Osteoblast (primary cell): ENCODE measurements at regions not wholly inside any gene's neighbourhood (a gene's known extent, or its start where the extent isn't known, plus 50 kb on each side); places are given as distances from the start of the nearest gene placed in this dataset.

Experiments
- DNase-seq: peaks from one replicate; pipeline ENCODE4 v3.0.0; 2011; ENCODE audit warnings: low spot score, mixed read lengths; ENCODE audit not compliant: insufficient read length; ENCODE audit errors: missing footprints
- H2AFZ ChIP-seq: 2 replicates; pipeline ENCODE4 v1.6.0; 2011; ENCODE audit warnings: mild to moderate bottlenecking, low read length
- H3K27ac ChIP-seq: 2 replicates; pipeline ENCODE4 v1.5.1; 2011; ENCODE audit warnings: mild to moderate bottlenecking, low read depth, low read length, moderate library complexity
- H3K27me3 ChIP-seq: 2 replicates; pipeline ENCODE4 v1.6.0; 2012; ENCODE audit warnings: mild to moderate bottlenecking, control low read depth, inconsistent platforms, low read length, moderate library complexity; ENCODE audit not compliant: insufficient read depth
- H3K36me3 ChIP-seq: 2 replicates; pipeline ENCODE4 v1.5.1; 2011; ENCODE audit warnings: mild to moderate bottlenecking, low read length, control low read depth, moderate library complexity; ENCODE audit not compliant: insufficient read depth
- H3K4me1 ChIP-seq: 2 replicates; pipeline ENCODE4 v1.5.1; 2011; ENCODE audit warnings: mild to moderate bottlenecking, low read length, control low read depth, moderate library complexity; ENCODE audit not compliant: insufficient read depth
- H3K4me2 ChIP-seq: 2 replicates; pipeline ENCODE4 v1.6.0; 2011; ENCODE audit warnings: mild to moderate bottlenecking, low read length; ENCODE audit not compliant: insufficient read depth
- H3K4me3 ChIP-seq: fragments of 200-600 bp; sonication (generic); 3 replicates; pipeline ENCODE4 v1.5.1; 2012; ENCODE audit warnings: mild to moderate bottlenecking, low read length, inconsistent platforms; ENCODE audit not compliant: insufficient read depth
- H3K79me2 ChIP-seq: 2 replicates; pipeline ENCODE4 v1.6.0; 2012; ENCODE audit warnings: mild to moderate bottlenecking, low read length, control low read depth, inconsistent platforms; ENCODE audit not compliant: insufficient read depth
- H3K9me3 ChIP-seq: 2 replicates; pipeline ENCODE4 v1.5.1; 2011; ENCODE audit warnings: low read depth, low read length, control low read depth
- H4K20me1 ChIP-seq: 2 replicates; pipeline ENCODE4 v1.6.0; 2012; ENCODE audit warnings: mild to moderate bottlenecking, low read length, control low read depth; ENCODE audit not compliant: insufficient read depth
- CTCF ChIP-seq: IDR thresholded peaks from 2 replicates; pipeline ENCODE4 v1.5.1; 2011; ENCODE audit warnings: mild to moderate bottlenecking, low read depth, low read length, moderate library complexity; ENCODE audit errors: extremely low read depth

- no peaks in the 10 kb centered on the region for H3K79me2 ChIP-seq
- H4K20me1 ChIP-seq = no peaks in the 10 kb centered on the region
- H2AFZ ChIP-seq = no peak overlapping the region
- no peak for TF ChIP-seq CTCF
- H3K36me3 ChIP-seq = no peaks in the 10 kb centered on the region
- H3K27ac ChIP-seq = peak overlapping the region; percentile 59
- H3K9me3 ChIP-seq = no peaks in the 10 kb centered on the region
- peaks cover 14% of the 10 kb centered on the region for H3K4me1 ChIP-seq
- DNase-seq = peak; percentile 6
- no peaks in the 10 kb centered on the region for H3K27me3 ChIP-seq
- H3K4me3 ChIP-seq = no peak overlapping the region
- H3K4me2 ChIP-seq = peak overlapping the region; percentile 25
Observed at GRCh38 chr18:22683196-22683676, 249.9 kb upstream of the RBBP8 start.

GRCh38 chr18:22683786-22684185 lies 249.3 kb upstream of the RBBP8 start:
- H3K79me2 ChIP-seq = no peaks in the 10 kb centered on the region
- H3K4me2 ChIP-seq = peak overlapping the region; percentile 25
- H2AFZ ChIP-seq = no peak overlapping the region
- no peaks in the 10 kb centered on the region for H4K20me1 ChIP-seq
- H3K27ac ChIP-seq = peak overlapping the region; percentile 59
- no peak for DNase-seq
- no peak for TF ChIP-seq CTCF
- H3K4me1 ChIP-seq = peaks cover 14% of the 10 kb centered on the region
- no peak overlapping the region for H3K4me3 ChIP-seq
- H3K36me3 ChIP-seq = no peaks in the 10 kb centered on the region
- no peaks in the 10 kb centered on the region for H3K9me3 ChIP-seq
- H3K27me3 ChIP-seq = no peaks in the 10 kb centered on the region

GRCh38 chr18:22684268-22684667 lies 248.9 kb upstream of the RBBP8 start:
- Histone ChIP-seq H3K4me2 (no peak overlapping the region), H3K79me2 (no peaks in the 10 kb centered on the region), H4K20me1 (no peaks in the 10 kb centered on the region), H3K27ac (peak overlapping the region; percentile 59), H3K4me1 (peaks cover 14% of the 10 kb centered on the region), H2AFZ (no peak overlapping the region), H3K4me3 (no peak overlapping the region), H3K36me3 (no peaks in the 10 kb centered on the region), H3K27me3 (no peaks in the 10 kb centered on the region), H3K9me3 (no peaks in the 10 kb centered on the region)
- TF ChIP-seq CTCF = no peak
- no peak for DNase-seq

GRCh38 chr18:22685788-22686187 lies 247.3 kb upstream of the RBBP8 start:
- no peak for DNase-seq
- TF ChIP-seq CTCF = no peak
- Histone ChIP-seq H3K4me2 (no peak overlapping the region), H3K79me2 (no peaks in the 10 kb centered on the region), H3K9me3 (no peaks in the 10 kb centered on the region), H2AFZ (no peak overlapping the region), H3K4me3 (no peak overlapping the region), H3K27ac (no peak overlapping the region), H3K27me3 (no peaks in the 10 kb centered on the region), H3K4me1 (peaks cover 18% of the 10 kb centered on the region), H3K36me3 (no peaks in the 10 kb centered on the region), H4K20me1 (no peaks in the 10 kb centered on the region)
